MG63 (cell line): ENCODE measurements at regions not wholly inside any gene's neighbourhood (a gene's known extent, or its start where the extent isn't known, plus 50 kb on each side); places are given as distances from the start of the nearest gene placed in this dataset.
"Not testable (repeated sequence)": the region's sequence is repeated elsewhere in the genome, so short reads cannot be mapped to it uniquely, and the experiment has no call there.

Experiments used
- DNase-seq: peaks from one replicate; pipeline ENCODE4 v3.0.0-alpha.2; 2020
- H3K27me3 ChIP-seq: fragments of 250-450 bp; sonication (Bioruptor Pico); 2 replicates; pipeline ENCODE4 v1.5.1; 2020; ENCODE audit warnings: mild to moderate bottlenecking, moderate library complexity
- H3K36me3 ChIP-seq: fragments of 250-450 bp; sonication (Bioruptor Pico); 2 replicates; pipeline ENCODE4 v1.5.1; 2020; ENCODE audit warnings: mild to moderate bottlenecking, moderate library complexity
- H3K4me3 ChIP-seq: fragments of 250-450 bp; sonication (Bioruptor Pico); 2 replicates; pipeline ENCODE4 v1.5.1; 2020; ENCODE audit warnings: mild to moderate bottlenecking, moderate library complexity
- H3K9me3 ChIP-seq: fragments of 250-450 bp; sonication (Bioruptor Pico); 2 replicates; pipeline ENCODE4 v1.5.1; 2020; ENCODE audit warnings: mild to moderate bottlenecking, moderate library complexity

GRCh38 chr1:70490153-70490552 lies 79.1 kb downstream of the CTH start:
- peaks cover 10% of the 10 kb centered on the region for H3K9me3 ChIP-seq
- DNase-seq, result no peak
- no peak overlapping the region for H3K4me3 ChIP-seq
- H3K27me3 ChIP-seq, result no peaks in the 10 kb centered on the region
- no peaks in the 10 kb centered on the region for H3K36me3 ChIP-seq

- Histone ChIP-seq H3K4me3 (no peak overlapping the region), H3K9me3 (peaks cover 5% of the 10 kb centered on the region), H3K36me3 (no peaks in the 10 kb centered on the region), H3K27me3 (no peaks in the 10 kb centered on the region)
- no peak for DNase-seq
Observed at GRCh38 chr1:70495370-70495769, 84.3 kb downstream of the CTH start.

GRCh38 chr1:70496181-70496580 lies 85.1 kb downstream of the CTH start:
- no peaks in the 10 kb centered on the region for H3K9me3 ChIP-seq
- no peaks in the 10 kb centered on the region for H3K27me3 ChIP-seq
- DNase-seq, result no peak
- H3K36me3 ChIP-seq, result no peaks in the 10 kb centered on the region
- no peak overlapping the region for H3K4me3 ChIP-seq

GRCh38 chr1:70497152-70497551 lies 86.1 kb downstream of the CTH start:
- Histone ChIP-seq H3K27me3 (no peaks in the 10 kb centered on the region), H3K4me3 (no peak overlapping the region), H3K9me3 (no peaks in the 10 kb centered on the region), H3K36me3 (no peaks in the 10 kb centered on the region)
- no peak for DNase-seq

- Histone ChIP-seq H3K27me3 (no peaks in the 10 kb centered on the region), H3K9me3 (no peaks in the 10 kb centered on the region), H3K4me3 (no peak overlapping the region), H3K36me3 (no peaks in the 10 kb centered on the region)
- no peak for DNase-seq
Observed at GRCh38 chr1:70498666-70499065, 87.6 kb downstream of the CTH start.

GRCh38 chr1:70499695-70500094 lies 88.6 kb downstream of the CTH start:
- no peak for DNase-seq
- H3K27me3 ChIP-seq, result no peaks in the 10 kb centered on the region
- no peak overlapping the region for H3K4me3 ChIP-seq
- no peaks in the 10 kb centered on the region for H3K9me3 ChIP-seq
- no peaks in the 10 kb centered on the region for H3K36me3 ChIP-seq

- Histone ChIP-seq H3K36me3 (no peaks in the 10 kb centered on the region), H3K4me3 (no peak overlapping the region), H3K9me3 (no peaks in the 10 kb centered on the region), H3K27me3 (no peaks in the 10 kb centered on the region)
- no peak for DNase-seq
Observed at GRCh38 chr1:70503358-70503757, 92.3 kb downstream of the CTH start.

- DNase-seq, result no peak
- H3K36me3 ChIP-seq, result no peaks in the 10 kb centered on the region
- H3K27me3 ChIP-seq, result no peaks in the 10 kb centered on the region
- H3K4me3 ChIP-seq, result no peak overlapping the region
- no peaks in the 10 kb centered on the region for H3K9me3 ChIP-seq
Observed at GRCh38 chr1:70504176-70504820, 93.2 kb downstream of the CTH start.

- DNase-seq, result no peak
- Histone ChIP-seq H3K27me3 (no peaks in the 10 kb centered on the region), H3K36me3 (no peaks in the 10 kb centered on the region), H3K4me3 (no peak overlapping the region), H3K9me3 (no peaks in the 10 kb centered on the region)
Observed at GRCh38 chr1:70504821-70505193, 93.7 kb downstream of the CTH start.

GRCh38 chr1:70507991-70508390 lies 96.9 kb downstream of the CTH start:
- not testable (repeated sequence) for H3K27me3 ChIP-seq, H3K4me3 ChIP-seq, DNase-seq, H3K9me3 ChIP-seq, H3K36me3 ChIP-seq

- Histone ChIP-seq H3K36me3 (no peaks in the 10 kb centered on the region), H3K27me3 (no peaks in the 10 kb centered on the region), H3K4me3 (no peak overlapping the region), H3K9me3 (no peaks in the 10 kb centered on the region)
- DNase-seq, result no peak
Observed at GRCh38 chr1:70509996-70510876, 99.2 kb downstream of the CTH start.

GRCh38 chr1:70517444-70517843 lies 106.4 kb downstream of the CTH start:
- Histone ChIP-seq H3K4me3 (no peak overlapping the region), H3K27me3 (no peaks in the 10 kb centered on the region), H3K36me3 (no peaks in the 10 kb centered on the region), H3K9me3 (no peaks in the 10 kb centered on the region)
- DNase-seq, result no peak

GRCh38 chr1:70518106-70518505 lies 107.0 kb downstream of the CTH start:
- Histone ChIP-seq H3K4me3 (no peak overlapping the region), H3K9me3 (no peaks in the 10 kb centered on the region), H3K36me3 (no peaks in the 10 kb centered on the region), H3K27me3 (no peaks in the 10 kb centered on the region)
- DNase-seq, result no peak

- no peak for DNase-seq
- H3K4me3 ChIP-seq, result no peak overlapping the region
- no peaks in the 10 kb centered on the region for H3K9me3 ChIP-seq
- no peaks in the 10 kb centered on the region for H3K36me3 ChIP-seq
- 0 out of 2 replicates have a peak, but pooled peaks cover 3% of the 10 kb centered on the region for H3K27me3 ChIP-seq
Observed at GRCh38 chr1:70528590-70529333, 117.7 kb downstream of the CTH start.

GRCh38 chr1:70536708-70537366 lies 125.8 kb downstream of the CTH start:
- Histone ChIP-seq H3K27me3 (0 out of 2 replicates have a peak, but pooled peaks cover 3% of the 10 kb centered on the region), H3K36me3 (no peaks in the 10 kb centered on the region), H3K9me3 (no peaks in the 10 kb centered on the region), H3K4me3 (no peak overlapping the region)
- no peak for DNase-seq

GRCh38 chr1:70537788-70538187 lies 126.7 kb downstream of the CTH start:
- H3K4me3 ChIP-seq, result no peak overlapping the region
- H3K27me3 ChIP-seq, result no peaks in the 10 kb centered on the region
- no peak for DNase-seq
- H3K9me3 ChIP-seq, result no peaks in the 10 kb centered on the region
- no peaks in the 10 kb centered on the region for H3K36me3 ChIP-seq

GRCh38 chr1:70542030-70542429 lies 131.0 kb downstream of the CTH start:
- Histone ChIP-seq H3K4me3 (no peak overlapping the region), H3K9me3 (no peaks in the 10 kb centered on the region), H3K27me3 (no peaks in the 10 kb centered on the region), H3K36me3 (no peaks in the 10 kb centered on the region)
- no peak for DNase-seq
